SK-N-SH (cell line): ENCODE measurements at regions not wholly inside any gene's neighbourhood (a gene's known extent, or its start where the extent isn't known, plus 50 kb on each side); places are given as distances from the start of the nearest gene placed in this dataset.

ENCODE experiments used
- CTCF ChIA-PET: fragments of 300-600, 350-600 bp; formaldehyde crosslinking; extraction: SDS; loops from one replicate; lab custom pipeline; 2021; lab: Yijun Ruan, JAX
- POLR2A ChIA-PET: fragments of 350-600 bp; sonication (Branson Sonifier 250); formaldehyde crosslinking; extraction: SDS; loops from one replicate; lab custom pipeline; 2020; ENCODE audit warnings: antibody characterized with exemption, inconsistent platforms; lab: Yijun Ruan, JAX
- DNase-seq: peaks from one replicate; pipeline ENCODE4 v3.0.0; 2012
- H2AFZ ChIP-seq: fragments of 200-600 bp; sonication (generic); 2 replicates; pipeline ENCODE4 v1.8.1; 2016; ENCODE audit warnings: antibody characterized with exemption, mild to moderate bottlenecking, low read depth
- H3F3A ChIP-seq: fragments of 200-600 bp; sonication (generic); replicated peaks from 2 replicates; pipeline ENCODE3; 2016; ENCODE audit warnings: antibody characterized with exemption, mild to moderate bottlenecking; ENCODE audit not compliant: insufficient read depth
- H3K27ac ChIP-seq, 2 experiments: fragments of 200-500 bp in 1 of 2; fragments of 200-600 bp in 1 of 2; sonication (Bioruptor generic) in 1 of 2; sonication (generic), shearing (Covaris generic) in 1 of 2; 2 replicates each; pipeline versions ENCODE4 v1.5.1 to v1.6.1; 2014 to 2016; ENCODE audit warnings: low read depth in 2 of 2, inconsistent platforms in 1 of 2, low read length in 1 of 2, mild to moderate bottlenecking in 1 of 2, mixed read lengths in 1 of 2
- H3K27me3 ChIP-seq: fragments of 200-600 bp; sonication (generic), shearing (Covaris generic); 2 replicates; pipeline ENCODE4 v1.6.1; 2016; ENCODE audit warnings: mixed run types; ENCODE audit not compliant: insufficient read depth
- H3K36me3 ChIP-seq, 2 experiments: fragments of 200-500 bp in 1 of 2; fragments of 200-600 bp in 1 of 2; sonication (Bioruptor generic) in 1 of 2; sonication (generic) in 1 of 2; replicated peaks in 1 of 2; 2 replicates each; pipeline versions ENCODE3 to v1.5.1; 2014 to 2016; ENCODE audit warnings: low read length in 1 of 2, mild to moderate bottlenecking in 1 of 2; ENCODE audit not compliant: insufficient read depth in 2 of 2, control insufficient read depth in 1 of 2
- H3K4me1 ChIP-seq, 2 experiments: fragments of 200-500 bp in 1 of 2; fragments of 200-600 bp in 1 of 2; sonication (Bioruptor generic) in 1 of 2; sonication (generic), shearing (Covaris generic) in 1 of 2; 2 replicates each; pipeline versions ENCODE4 v1.5.1 to v1.6.1; 2014 to 2016; ENCODE audit warnings: low read depth in 1 of 2, low read length in 1 of 2, mixed run types in 1 of 2; ENCODE audit not compliant: insufficient read depth in 2 of 2, control insufficient read depth in 1 of 2
- H3K4me2 ChIP-seq: fragments of 200-600 bp; sonication (generic), shearing (Covaris generic); 2 replicates; pipeline ENCODE4 v1.6.1; 2017; ENCODE audit warnings: mixed run types
- H3K4me3 ChIP-seq, 2 experiments: fragments of 200-500 bp in 1 of 2; fragments of 200-600 bp in 1 of 2; sonication (Bioruptor generic) in 1 of 2; sonication (generic), shearing (Covaris generic) in 1 of 2; 2 replicates each; pipeline versions ENCODE4 v1.5.1 to v1.8.1; 2014 to 2016; ENCODE audit warnings: low read depth in 2 of 2, inconsistent platforms in 1 of 2, low read length in 1 of 2, mild to moderate bottlenecking in 1 of 2, mixed read lengths in 1 of 2, moderate library complexity in 1 of 2
- H3K79me2 ChIP-seq: fragments of 200-600 bp; sonication (generic); 2 replicates; pipeline ENCODE4 v1.8.1; 2017; ENCODE audit warnings: mild to moderate bottlenecking; ENCODE audit not compliant: insufficient read depth
- H3K9ac ChIP-seq: fragments of 200-600 bp; sonication (generic); 2 replicates; pipeline ENCODE4 v1.6.1; 2017; ENCODE audit warnings: mixed run types
- H3K9me2 ChIP-seq: fragments of 200-600 bp; sonication (generic); 2 replicates; pipeline ENCODE4 v1.6.1; 2017; ENCODE audit warnings: mixed run types
- H3K9me3 ChIP-seq: fragments of 200-600 bp; sonication (generic); 2 replicates; pipeline ENCODE4 v1.6.1; 2017; ENCODE audit warnings: mixed run types, mild to moderate bottlenecking, moderate library complexity
- H4K20me1 ChIP-seq: fragments of 200-600 bp; sonication (generic); 2 replicates; pipeline ENCODE4 v1.6.1; 2017; ENCODE audit warnings: mild to moderate bottlenecking, mixed run types; ENCODE audit not compliant: insufficient read depth
- CHD2 ChIP-seq: fragments of 150-350 bp; IDR thresholded peaks from 2 replicates; pipeline ENCODE4 v1.6.1; 2018; ENCODE audit warnings: low read length; ENCODE audit not compliant: partially characterized antibody
- ELF1 ChIP-seq: IDR thresholded peaks from 2 replicates; pipeline ENCODE4 v1.4.0; 2012
- EP300 ChIP-seq, 2 experiments: IDR thresholded peaks; 2 replicates each; pipeline versions ENCODE4 v1.4.0 to v1.6.1; 2012; ENCODE audit warnings: borderline replicate concordance in 1 of 2, low read depth in 1 of 2, low read length in 1 of 2
- FOSL2 ChIP-seq: IDR thresholded peaks from 2 replicates; pipeline ENCODE4 v1.4.0; 2012; ENCODE audit warnings: low read depth, mild to moderate bottlenecking, moderate library complexity, borderline replicate concordance
- FOXM1 ChIP-seq: IDR thresholded peaks from 2 replicates; pipeline ENCODE4 v1.4.0; 2012; ENCODE audit warnings: low read depth, mild to moderate bottlenecking
- GABPA ChIP-seq: IDR thresholded peaks from 2 replicates; pipeline ENCODE4 v1.4.0; 2012; ENCODE audit warnings: low read depth, mild to moderate bottlenecking
- GATA2 ChIP-seq: sonication (generic); formaldehyde crosslinking; IDR thresholded peaks from 2 replicates; pipeline ENCODE4 v1.5.0; 2020; ENCODE audit warnings: mild to moderate bottlenecking, missing genetic modification reagents
- JUND ChIP-seq: IDR thresholded peaks from 2 replicates; pipeline ENCODE4 v1.4.0; 2012
- MAX ChIP-seq: IDR thresholded peaks from 2 replicates; pipeline ENCODE4 v1.4.0; 2012; ENCODE audit warnings: low read depth
- MXI1 ChIP-seq: IDR thresholded peaks from 2 replicates; pipeline ENCODE4 v1.6.1; 2012; ENCODE audit warnings: mild to moderate bottlenecking, low read depth, low read length, improper control_type of control experiment
- NFIC ChIP-seq: IDR thresholded peaks from 2 replicates; pipeline ENCODE4 v1.4.0; 2012; ENCODE audit warnings: borderline replicate concordance
- RAD21 ChIP-seq: IDR thresholded peaks from 2 replicates; pipeline ENCODE4 v1.6.1; 2012; ENCODE audit warnings: mild to moderate bottlenecking, low read length
- RCOR1 ChIP-seq: fragments of 150-350 bp; IDR thresholded peaks from 2 replicates; pipeline ENCODE4 v1.6.1; 2017; ENCODE audit warnings: antibody characterized with exemption, low read length
- REST ChIP-seq: IDR thresholded peaks from 2 replicates; pipeline ENCODE4 v1.6.1; 2012; ENCODE audit warnings: mild to moderate bottlenecking, low read depth, low read length, moderate library complexity
- RFX5 ChIP-seq: IDR thresholded peaks from 2 replicates; pipeline ENCODE4 v1.6.1; 2012; ENCODE audit warnings: mild to moderate bottlenecking, improper control_type of control experiment, low read length
- RXRA ChIP-seq: IDR thresholded peaks from 2 replicates; pipeline ENCODE4 v1.4.0; 2012; ENCODE audit warnings: low read depth, mild to moderate bottlenecking, borderline replicate concordance
- SIN3A ChIP-seq: IDR thresholded peaks from 2 replicates; pipeline ENCODE4 v1.6.1; 2012; ENCODE audit warnings: low read depth, mild to moderate bottlenecking, low read length, moderate library complexity, borderline replicate concordance
- TAF1 ChIP-seq: IDR thresholded peaks from 2 replicates; pipeline ENCODE4 v1.6.1; 2012; ENCODE audit warnings: low read depth, mild to moderate bottlenecking, low read length, moderate library complexity, borderline replicate concordance
- TEAD4 ChIP-seq: IDR thresholded peaks from 2 replicates; pipeline ENCODE4 v1.4.0; 2012; ENCODE audit warnings: mild to moderate bottlenecking, borderline replicate concordance; ENCODE audit not compliant: insufficient read depth
- WGBS: methylation state at CpG from one replicate; pipeline ENCODE4 v1.1.6; 2017; ENCODE audit warnings: low lambda C conversion rate; 5-methylcytosine and 5-hydroxymethylcytosine counted together
- TF ChIP-seq, protein P1 (sequence below): fragments of 150-350 bp; IDR thresholded peaks from 2 replicates; pipeline ENCODE4 v1.6.1; 2016; ENCODE audit warnings: mild to moderate bottlenecking, low read depth, low read length
- TF ChIP-seq, protein P2 (sequence below): IDR thresholded peaks from 2 replicates; pipeline ENCODE4 v1.4.0; 2012; ENCODE audit warnings: low read depth, borderline replicate concordance

DNA sequence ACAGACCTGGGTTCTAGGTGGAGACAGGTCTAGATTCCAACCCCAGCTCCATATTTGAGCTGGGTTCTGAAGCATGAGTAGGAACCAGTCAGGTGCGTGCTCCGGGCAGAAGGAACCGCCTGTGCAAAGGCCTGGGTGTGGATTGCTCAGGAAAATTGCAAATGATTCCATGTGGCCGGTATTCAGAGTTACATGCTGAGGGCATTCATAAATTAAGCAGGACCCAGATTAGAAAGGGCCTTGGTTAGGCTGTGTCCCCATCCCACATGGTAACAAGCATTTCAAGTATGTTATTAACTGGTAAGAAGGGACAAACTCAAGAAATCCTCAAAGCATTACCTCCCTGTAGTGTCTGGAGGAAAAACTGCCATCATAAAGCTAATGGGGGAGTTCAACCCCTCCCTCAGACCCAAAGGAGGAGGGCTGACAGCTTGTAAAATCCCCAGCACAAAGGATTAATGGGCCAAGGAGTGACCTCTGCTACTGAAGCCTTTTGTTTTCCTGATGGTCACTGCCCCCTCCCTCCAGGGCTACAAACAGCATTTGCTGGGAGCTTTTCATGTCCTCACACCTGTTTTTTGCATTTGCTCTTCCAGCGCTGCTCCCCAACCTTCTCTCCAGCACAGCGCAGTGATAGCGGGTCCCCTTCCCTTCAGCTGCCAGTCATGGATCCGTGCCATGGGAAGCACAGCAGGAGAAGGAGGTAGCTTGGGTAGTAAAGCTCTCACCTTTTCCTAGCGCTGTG, 218.0 kb downstream of the C16orf95 start:
- Histone ChIP-seq H3K9ac (no peak overlapping the region), H4K20me1 (no peaks in the 10 kb centered on the region), H3K9me2 (no peaks in the 10 kb centered on the region), H3K4me3 (no peak overlapping the region), H2AFZ (no peak overlapping the region), H3K27ac (no peak overlapping the region), H3K4me2 (no peak overlapping the region), H3K36me3 (no peaks in the 10 kb centered on the region), H3K79me2 (no peaks in the 10 kb centered on the region), H3K4me1 (no peaks in the 10 kb centered on the region), H3K9me3 (no peaks in the 10 kb centered on the region), H3K27me3 (peaks cover 70% of the 10 kb centered on the region), H3F3A (no peaks in the 10 kb centered on the region)
- WGBS: 30% methylated on average over 9 of the region's 9 CpGs
- no peak for DNase-seq
- TF ChIP-seq FOXM1: no peak
- no peak for TF ChIP-seq RFX5
- no peak for TF ChIP-seq MXI1
- TF ChIP-seq CHD2: no peak
- TF ChIP-seq, protein P1, sequence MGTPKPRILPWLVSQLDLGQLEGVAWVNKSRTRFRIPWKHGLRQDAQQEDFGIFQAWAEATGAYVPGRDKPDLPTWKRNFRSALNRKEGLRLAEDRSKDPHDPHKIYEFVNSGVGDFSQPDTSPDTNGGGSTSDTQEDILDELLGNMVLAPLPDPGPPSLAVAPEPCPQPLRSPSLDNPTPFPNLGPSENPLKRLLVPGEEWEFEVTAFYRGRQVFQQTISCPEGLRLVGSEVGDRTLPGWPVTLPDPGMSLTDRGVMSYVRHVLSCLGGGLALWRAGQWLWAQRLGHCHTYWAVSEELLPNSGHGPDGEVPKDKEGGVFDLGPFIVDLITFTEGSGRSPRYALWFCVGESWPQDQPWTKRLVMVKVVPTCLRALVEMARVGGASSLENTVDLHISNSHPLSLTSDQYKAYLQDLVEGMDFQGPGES: no peak
- no peak for TF ChIP-seq TEAD4
- TF ChIP-seq FOSL2: no peak
- TF ChIP-seq RAD21: no peak
- no peak for TF ChIP-seq GABPA
- TF ChIP-seq SIN3A: no peak
- CTCF ChIA-PET: interaction anchor here (1.1 kb wide), 1 partner anchor 22 kb away, joined by 3 read pairs; no protein-coding TSS in a partner anchor
- POLR2A ChIA-PET: no interaction called here

- no peaks in the 10 kb centered on the region for H3K4me1 ChIP-seq
- WGBS: 10% methylated on average over 10 of the region's 11 CpGs
- no peak overlapping the region for H2AFZ ChIP-seq
- no peak for DNase-seq
- H3K36me3 ChIP-seq: no peaks in the 10 kb centered on the region
- no peak overlapping the region for H3K27ac ChIP-seq
- H3K4me2 ChIP-seq: no peak overlapping the region
- no peaks in the 10 kb centered on the region for H3K79me2 ChIP-seq
- no peaks in the 10 kb centered on the region for H3F3A ChIP-seq
- H3K9me2 ChIP-seq: no peaks in the 10 kb centered on the region
- H3K27me3 ChIP-seq: peaks cover 57% of the 10 kb centered on the region
- H3K4me3 ChIP-seq: no peak overlapping the region
- H3K9ac ChIP-seq: no peak overlapping the region
- POLR2A ChIA-PET: no interaction called here
- H4K20me1 ChIP-seq: no peaks in the 10 kb centered on the region
- CTCF ChIA-PET: no interaction called here
- H3K9me3 ChIP-seq: no peaks in the 10 kb centered on the region
- no peak for TF ChIP-seq ELF1
- TF ChIP-seq JUND: no peak
- TF ChIP-seq NFIC: no peak
- no peak for TF ChIP-seq TEAD4
- TF ChIP-seq MAX: no peak
- no peak for TF ChIP-seq RFX5
- TF ChIP-seq RCOR1: no peak
- no peak for TF ChIP-seq EP300 (IDR thresholded peaks at IDR 0.05; ENCODE audit: borderline replicate concordance in 1 of 2, low read depth in 1 of 2, low read length in 1 of 2)
- no peak for TF ChIP-seq RAD21
- no peak for TF ChIP-seq RXRA
- no peak for TF ChIP-seq REST
- no peak for TF ChIP-seq TAF1
- TF ChIP-seq, protein P2, sequence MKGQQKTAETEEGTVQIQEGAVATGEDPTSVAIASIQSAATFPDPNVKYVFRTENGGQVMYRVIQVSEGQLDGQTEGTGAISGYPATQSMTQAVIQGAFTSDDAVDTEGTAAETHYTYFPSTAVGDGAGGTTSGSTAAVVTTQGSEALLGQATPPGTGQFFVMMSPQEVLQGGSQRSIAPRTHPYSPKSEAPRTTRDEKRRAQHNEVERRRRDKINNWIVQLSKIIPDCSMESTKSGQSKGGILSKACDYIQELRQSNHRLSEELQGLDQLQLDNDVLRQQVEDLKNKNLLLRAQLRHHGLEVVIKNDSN: no peak
- no peak for TF ChIP-seq GATA2
Measured at GRCh38 chr16:87100306-87101058, 216.7 kb downstream of the C16orf95 start.
